SK-N-MC (cell line): ENCODE measurements at regions not wholly inside any gene's neighbourhood (a gene's known extent, or its start where the extent isn't known, plus 50 kb on each side); places are given as distances from the start of the nearest gene placed in this dataset.
A peak's percentile ranks its signal among the peaks of the same experiment; 100 is the strongest.

Experiments
- DNase-seq: peaks from one replicate; pipeline ENCODE4 v3.0.0-alpha.2; 2011; ENCODE audit warnings: low read depth, low spot score
- H3K27ac ChIP-seq: fragments of 200-600 bp; sonication (generic); 2 replicates; pipeline ENCODE4 v1.5.1; 2016; ENCODE audit warnings: mixed run types
- H3K36me3 ChIP-seq: fragments of 200-600 bp; sonication (generic); 2 replicates; pipeline ENCODE4 v1.6.1; 2017; ENCODE audit warnings: antibody characterized with exemption, low read length, mixed read lengths; ENCODE audit not compliant: insufficient read depth
- H3K4me3 ChIP-seq: fragments of 200-600 bp; sonication (generic); 2 replicates; pipeline ENCODE4 v1.5.1; 2016
- H3K9ac ChIP-seq: fragments of 200-600 bp; sonication (generic); 2 replicates; pipeline ENCODE4 v1.8.0; 2017; ENCODE audit warnings: mixed run types, mixed read lengths; ENCODE audit not compliant: insufficient read length
- H3K9me3 ChIP-seq: fragments of 200-600 bp; sonication (generic); 2 replicates; pipeline ENCODE4 v1.6.1; 2017; ENCODE audit warnings: low read depth, mild to moderate bottlenecking, antibody characterized with exemption, low read length, moderate library complexity, mixed read lengths
- EZH2 ChIP-seq: fragments of 200-600 bp; sonication (generic); IDR thresholded peaks from one replicate; pipeline ENCODE4 v1.6.1; 2017; ENCODE audit warnings: antibody characterized with exemption
- FOXP2 ChIP-seq: optimal IDR thresholded peaks from 2 replicates; pipeline ENCODE3; 2011; ENCODE audit warnings: mild to moderate bottlenecking, moderate library complexity; ENCODE audit not compliant: insufficient read depth; ENCODE audit errors: extremely low read length, control extremely low read depth
- POLR2AphosphoS5 ChIP-seq: IDR thresholded peaks from 2 replicates; pipeline ENCODE4 v1.6.1; 2012; ENCODE audit warnings: mild to moderate bottlenecking, low read depth, low read length, borderline replicate concordance

GRCh38 chr9:116030517-116030916 is 123.1 kb upstream of the PAPPA start:
- no peak for DNase-seq
- Histone ChIP-seq H3K9me3 (peaks cover 4% of the 10 kb centered on the region; the same call in 1 of the 2 replicates), H3K27ac (no peak overlapping the region), H3K36me3 (no peaks in the 10 kb centered on the region), H3K9ac (no peak overlapping the region), H3K4me3 (no peak overlapping the region)
- TF ChIP-seq EZH2 (no peak), POLR2AphosphoS5 (no peak), FOXP2 (no peak)

- Histone ChIP-seq H3K36me3 (no peaks in the 10 kb centered on the region), H3K4me3 (no peak overlapping the region), H3K9me3 (peaks cover 4% of the 10 kb centered on the region; the same call in 1 of the 2 replicates), H3K9ac (no peak overlapping the region), H3K27ac (no peak overlapping the region)
- TF ChIP-seq POLR2AphosphoS5 (no peak), EZH2 (no peak), FOXP2 (no peak)
- no peak for DNase-seq
Measured at GRCh38 chr9:116032683-116033440, 120.7 kb upstream of the PAPPA start.

GRCh38 chr9:116039312-116039711 is 114.3 kb upstream of the PAPPA start:
- Histone ChIP-seq H3K9me3 (no peaks in the 10 kb centered on the region), H3K27ac (no peak overlapping the region), H3K36me3 (no peaks in the 10 kb centered on the region), H3K9ac (no peak overlapping the region), H3K4me3 (no peak overlapping the region)
- DNase-seq, result no peak
- TF ChIP-seq EZH2 (no peak), POLR2AphosphoS5 (no peak), FOXP2 (no peak)

GRCh38 chr9:116039893-116040292 is 113.7 kb upstream of the PAPPA start:
- DNase-seq, result no peak
- H3K9me3 ChIP-seq, result no peaks in the 10 kb centered on the region
- no peak for TF ChIP-seq EZH2
- no peak for TF ChIP-seq POLR2AphosphoS5
- no peak for TF ChIP-seq FOXP2
- no peak overlapping the region for H3K9ac ChIP-seq
- no peak overlapping the region for H3K27ac ChIP-seq
- no peaks in the 10 kb centered on the region for H3K36me3 ChIP-seq
- no peak overlapping the region for H3K4me3 ChIP-seq

GRCh38 chr9:116042321-116042720 is 111.3 kb upstream of the PAPPA start:
- no peaks in the 10 kb centered on the region for H3K36me3 ChIP-seq
- no peak overlapping the region for H3K27ac ChIP-seq
- TF ChIP-seq EZH2, result no peak
- no peak for TF ChIP-seq POLR2AphosphoS5
- no peak for TF ChIP-seq FOXP2

GRCh38 chr9:116045083-116045482 is 108.5 kb upstream of the PAPPA start:
- no peaks in the 10 kb centered on the region for H3K9me3 ChIP-seq
- DNase-seq, result no peak
- H3K4me3 ChIP-seq, result no peak overlapping the region
- H3K27ac ChIP-seq, result no peak overlapping the region
- TF ChIP-seq EZH2 (no peak), FOXP2 (no peak), POLR2AphosphoS5 (no peak)
- H3K9ac ChIP-seq, result no peak overlapping the region
- H3K36me3 ChIP-seq, result no peaks in the 10 kb centered on the region

More at GRCh38 chr9:116042321-116042720, 111.3 kb upstream of the PAPPA start:
- Histone ChIP-seq H3K9me3 (no peaks in the 10 kb centered on the region), H3K4me3 (no peak overlapping the region), H3K9ac (no peak overlapping the region)
- DNase-seq, result no peak

GRCh38 chr9:116048081-116048480 is 105.5 kb upstream of the PAPPA start:
- TF ChIP-seq FOXP2 (no peak), EZH2 (no peak), POLR2AphosphoS5 (no peak)

GRCh38 chr9:116049456-116049855 is 104.1 kb upstream of the PAPPA start:
- no peak for TF ChIP-seq FOXP2
- TF ChIP-seq POLR2AphosphoS5, result peak; percentile 33; the same call in 1 of the 2 replicates
- no peak for TF ChIP-seq EZH2
- H3K9ac ChIP-seq, result no peak overlapping the region

More at GRCh38 chr9:116048081-116048480, 105.5 kb upstream of the PAPPA start:
- Histone ChIP-seq H3K36me3 (no peaks in the 10 kb centered on the region), H3K9me3 (no peaks in the 10 kb centered on the region), H3K9ac (no peak overlapping the region), H3K27ac (no peak overlapping the region), H3K4me3 (no peak overlapping the region)
- DNase-seq, result no peak

GRCh38 chr9:116051528-116051927 is 102.1 kb upstream of the PAPPA start:
- TF ChIP-seq FOXP2 (no peak), POLR2AphosphoS5 (no peak), EZH2 (no peak)
- Histone ChIP-seq H3K36me3 (no peaks in the 10 kb centered on the region), H3K9ac (no peak overlapping the region), H3K4me3 (no peak overlapping the region), H3K27ac (no peak overlapping the region), H3K9me3 (no peaks in the 10 kb centered on the region)
- DNase-seq, result no peak

More at GRCh38 chr9:116049456-116049855, 104.1 kb upstream of the PAPPA start:
- no peak overlapping the region for H3K27ac ChIP-seq
- no peaks in the 10 kb centered on the region for H3K36me3 ChIP-seq
- H3K9me3 ChIP-seq, result no peaks in the 10 kb centered on the region
- peak; percentile 73 for DNase-seq
- peak overlapping the region; percentile 9; the same call in 1 of the 2 replicates for H3K4me3 ChIP-seq
